ENCODE measurements at regions not wholly inside any gene's neighbourhood (a gene's known extent, or its start where the extent isn't known, plus 50 kb on each side); places are given as distances from the start of the nearest gene placed in this dataset.

DNA sequence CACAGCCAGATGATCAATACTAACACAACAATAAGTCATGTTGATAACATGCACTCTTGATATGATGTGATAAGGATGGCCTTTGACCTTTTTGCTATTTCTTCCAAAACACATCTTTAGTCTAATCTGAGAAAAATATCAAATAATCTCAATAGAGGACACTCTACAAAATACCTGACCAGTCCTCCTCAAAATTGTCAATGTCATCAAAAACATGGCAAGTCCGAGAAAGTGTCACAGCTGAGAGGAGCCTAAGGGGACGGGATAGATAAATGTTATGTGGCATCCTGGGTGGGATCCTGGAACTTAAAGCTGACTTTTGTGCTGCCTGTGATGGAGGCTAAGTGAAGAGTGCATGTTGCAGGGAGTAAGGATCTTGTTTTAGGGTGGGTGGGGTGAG is 699.6 kb upstream of the ADAMTS16 start:
- TF ChIP-seq, protein P1, sequence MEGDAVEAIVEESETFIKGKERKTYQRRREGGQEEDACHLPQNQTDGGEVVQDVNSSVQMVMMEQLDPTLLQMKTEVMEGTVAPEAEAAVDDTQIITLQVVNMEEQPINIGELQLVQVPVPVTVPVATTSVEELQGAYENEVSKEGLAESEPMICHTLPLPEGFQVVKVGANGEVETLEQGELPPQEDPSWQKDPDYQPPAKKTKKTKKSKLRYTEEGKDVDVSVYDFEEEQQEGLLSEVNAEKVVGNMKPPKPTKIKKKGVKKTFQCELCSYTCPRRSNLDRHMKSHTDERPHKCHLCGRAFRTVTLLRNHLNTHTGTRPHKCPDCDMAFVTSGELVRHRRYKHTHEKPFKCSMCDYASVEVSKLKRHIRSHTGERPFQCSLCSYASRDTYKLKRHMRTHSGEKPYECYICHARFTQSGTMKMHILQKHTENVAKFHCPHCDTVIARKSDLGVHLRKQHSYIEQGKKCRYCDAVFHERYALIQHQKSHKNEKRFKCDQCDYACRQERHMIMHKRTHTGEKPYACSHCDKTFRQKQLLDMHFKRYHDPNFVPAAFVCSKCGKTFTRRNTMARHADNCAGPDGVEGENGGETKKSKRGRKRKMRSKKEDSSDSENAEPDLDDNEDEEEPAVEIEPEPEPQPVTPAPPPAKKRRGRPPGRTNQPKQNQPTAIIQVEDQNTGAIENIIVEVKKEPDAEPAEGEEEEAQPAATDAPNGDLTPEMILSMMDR (IDR thresholded peaks at IDR 0.05), result no peak
- no peak for TF ChIP-seq POLR2AphosphoS5 (IDR thresholded peaks at IDR 0.05)
- no peak for TF ChIP-seq POLR2A (IDR thresholded peaks at IDR 0.05; ENCODE audit: low read depth)
